NOMO-1 treated with DMSO at 0.1 percent for 48 hours (cell line): ENCODE measurements at regions not wholly inside any gene's neighbourhood (a gene's known extent, or its start where the extent isn't known, plus 50 kb on each side); places are given as distances from the start of the nearest gene placed in this dataset.

ENCODE experiments used
- DNase-seq: peaks from one replicate; lab custom pipeline; 2025; ENCODE audit not compliant: unreplicated experiment; lab: John Stamatoyannopoulos, UW

DNA sequence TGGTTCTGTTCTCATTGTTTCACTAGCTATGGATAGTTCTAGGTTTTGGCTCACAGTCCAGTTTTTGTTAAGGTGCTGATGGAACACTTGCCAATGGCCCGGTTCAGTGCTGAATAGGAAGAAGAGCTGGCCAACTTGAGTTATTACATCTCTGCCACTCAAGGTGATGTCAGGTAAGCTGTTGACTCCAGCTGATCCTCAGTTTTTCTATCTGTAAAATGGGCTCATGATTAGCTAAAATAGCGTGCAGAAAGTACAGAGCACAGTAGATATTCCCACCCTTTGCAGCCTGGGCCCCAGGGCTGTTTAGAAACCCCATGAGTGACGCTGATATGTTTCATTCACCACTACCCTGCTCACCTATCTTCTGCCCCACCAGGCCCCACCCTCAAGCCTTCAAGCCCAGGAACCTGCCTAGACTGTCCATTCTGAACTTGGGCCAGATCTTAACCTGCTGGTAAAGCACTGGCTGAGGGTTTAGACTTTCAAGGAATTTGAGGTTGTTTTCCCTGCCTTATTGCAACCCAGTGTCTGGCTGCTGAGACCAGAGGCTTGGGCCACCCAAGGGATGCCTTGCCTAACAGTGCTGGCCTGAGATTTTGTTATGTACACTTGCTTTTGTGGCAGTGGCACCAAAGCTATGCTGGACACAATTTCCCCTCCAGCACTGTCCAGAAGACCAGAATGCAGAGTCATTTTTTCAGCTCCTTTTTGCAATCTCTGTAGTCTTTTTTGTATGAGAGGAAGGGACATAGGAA lies 378.2 kb upstream of the ZMIZ1 start:
- DNase-seq: no peak

DNA sequence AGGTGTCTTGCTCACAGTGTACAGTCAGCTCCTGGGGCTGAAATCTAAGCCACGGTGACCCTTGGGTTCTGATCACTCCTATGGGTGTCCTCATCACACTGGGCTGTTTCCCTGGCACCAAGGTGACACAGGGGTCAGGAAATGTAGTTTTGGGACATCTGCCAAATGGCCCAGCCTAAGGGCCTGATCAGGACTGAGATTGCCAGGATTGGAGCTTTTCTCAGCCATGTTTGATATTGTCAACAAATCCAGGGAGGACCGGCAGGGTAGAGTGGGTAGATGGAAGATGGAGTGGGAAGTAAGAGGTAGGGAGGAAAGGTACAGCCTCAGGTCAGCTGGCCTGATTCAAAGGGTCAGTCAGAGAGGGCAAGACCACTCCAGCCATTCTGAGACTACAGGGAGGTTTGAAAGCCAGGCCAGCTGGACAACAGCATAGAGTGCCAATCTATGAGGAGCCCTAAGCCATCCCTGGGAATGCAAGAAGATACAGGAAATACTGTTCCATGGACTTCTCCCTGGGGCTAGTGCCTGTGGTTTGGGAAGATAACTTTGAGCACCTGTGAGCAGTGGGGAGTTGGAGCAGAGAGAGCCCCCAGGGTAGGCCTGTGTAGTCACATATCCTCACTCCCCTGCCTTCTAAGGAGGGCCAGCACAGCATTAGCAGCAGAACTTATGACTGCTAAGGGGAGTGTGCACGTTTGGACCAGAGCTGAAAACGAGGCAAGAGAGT lies 377.3 kb upstream of the ZMIZ1 start:
- DNase-seq: no peak

DNA sequence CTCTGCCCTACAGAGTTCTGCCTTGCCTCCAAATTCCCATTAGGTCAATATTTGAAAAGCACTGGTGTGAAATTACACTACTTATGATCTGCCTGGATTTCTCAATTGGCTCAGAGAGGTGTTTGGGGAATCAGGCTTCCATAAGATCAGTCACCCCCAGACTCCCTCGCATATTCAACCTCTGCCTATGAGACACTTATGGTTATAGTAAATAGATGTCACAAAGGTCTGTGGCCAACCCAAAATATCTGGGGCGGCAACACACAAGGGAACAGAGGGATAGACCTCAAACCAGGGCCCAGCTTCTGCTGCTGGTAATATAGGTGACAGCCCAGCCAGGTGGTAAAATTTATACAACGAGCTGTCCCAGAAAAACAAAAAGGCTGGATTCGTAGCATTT lies 376.7 kb upstream of the ZMIZ1 start:
- DNase-seq: no peak

DNA sequence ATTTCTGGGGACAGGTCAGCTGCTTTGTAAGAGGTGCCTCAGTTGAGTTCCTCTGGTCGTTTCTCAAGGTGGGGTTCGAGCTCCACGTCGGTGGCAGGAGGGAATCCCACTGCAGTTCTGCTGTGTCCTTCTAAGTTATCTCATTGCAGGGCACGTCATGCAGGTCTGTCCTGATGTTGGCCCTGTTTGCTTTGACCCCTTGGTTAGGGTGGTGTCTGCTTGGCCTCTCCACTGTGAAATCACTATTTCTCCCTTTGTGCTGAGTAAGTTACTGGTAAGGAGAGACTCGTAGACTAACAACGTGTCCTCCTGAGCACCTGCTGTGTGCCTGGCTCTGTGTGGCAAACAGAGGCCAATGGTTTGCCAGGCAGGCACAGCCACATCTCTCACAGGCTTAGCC lies 372.9 kb upstream of the ZMIZ1 start:
- DNase-seq: no peak

DNA sequence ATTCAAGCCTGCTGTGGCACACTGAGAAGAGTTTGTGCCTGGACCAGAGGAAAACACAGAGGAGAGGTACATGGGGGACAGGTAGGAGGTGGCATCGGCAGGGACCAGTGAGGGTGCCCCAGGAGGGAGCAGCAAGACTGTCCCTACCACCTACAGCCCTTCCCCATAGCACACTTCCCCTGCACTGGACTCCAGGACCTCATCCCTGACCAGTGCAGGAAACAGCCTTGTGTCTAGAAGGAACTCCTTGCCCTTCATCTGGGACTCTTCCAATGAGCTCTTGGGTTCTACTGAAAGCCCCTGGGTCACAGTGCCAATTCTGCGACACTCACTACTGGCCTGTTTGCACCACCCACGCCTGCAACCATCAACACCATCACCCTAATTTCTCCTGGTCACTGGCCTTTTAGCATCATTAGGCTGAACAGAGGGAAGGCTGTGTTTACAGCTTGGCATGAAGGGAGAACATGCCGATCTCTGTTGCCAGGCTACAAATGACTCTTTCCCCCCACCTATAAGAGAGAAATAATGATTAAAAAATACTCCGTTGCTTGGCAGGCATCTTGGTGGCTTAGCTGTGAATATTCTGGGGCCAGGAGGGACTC lies 371.9 kb upstream of the ZMIZ1 start:
- no peak for DNase-seq

DNA sequence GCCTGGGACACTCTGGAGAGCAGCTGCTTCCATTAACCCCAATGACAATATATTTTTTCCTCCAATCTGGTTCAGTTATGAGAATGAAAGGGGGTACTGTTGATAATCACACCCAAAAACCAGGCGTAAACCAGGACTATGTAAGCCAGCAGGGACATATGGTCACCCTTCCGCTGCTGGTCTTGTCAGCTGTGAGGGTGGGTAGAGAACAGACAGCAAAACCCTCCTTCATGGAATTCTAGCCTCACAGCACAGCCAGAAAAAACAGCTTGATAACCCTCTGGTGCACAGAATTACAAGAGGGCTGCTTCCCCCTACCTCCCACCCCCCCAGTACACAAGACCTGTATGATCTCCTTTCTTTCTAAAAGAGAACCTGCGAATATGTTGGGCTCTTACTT lies 368.8 kb upstream of the ZMIZ1 start:
- DNase-seq: no peak

DNA sequence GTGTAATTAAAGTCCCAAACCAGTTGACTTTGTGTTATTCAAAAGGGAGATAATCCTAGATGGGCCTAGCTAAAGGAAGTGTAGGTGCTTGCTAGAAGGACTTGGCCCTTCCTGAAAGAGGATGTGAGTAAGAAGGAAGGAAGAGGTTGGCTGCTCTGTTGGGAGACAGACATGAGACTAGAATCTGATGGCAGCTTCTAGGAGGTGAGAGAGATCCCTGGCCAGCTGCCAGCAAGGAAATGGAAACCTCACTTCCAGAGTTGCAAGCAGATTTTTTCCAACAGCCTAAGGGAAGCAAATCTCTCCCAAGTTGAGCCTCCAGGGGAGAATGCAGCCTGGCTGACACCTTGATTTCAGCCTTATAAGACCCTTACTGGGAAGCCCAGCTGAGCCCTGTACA lies 368.4 kb upstream of the ZMIZ1 start:
- peak; percentile 23 for DNase-seq

DNA sequence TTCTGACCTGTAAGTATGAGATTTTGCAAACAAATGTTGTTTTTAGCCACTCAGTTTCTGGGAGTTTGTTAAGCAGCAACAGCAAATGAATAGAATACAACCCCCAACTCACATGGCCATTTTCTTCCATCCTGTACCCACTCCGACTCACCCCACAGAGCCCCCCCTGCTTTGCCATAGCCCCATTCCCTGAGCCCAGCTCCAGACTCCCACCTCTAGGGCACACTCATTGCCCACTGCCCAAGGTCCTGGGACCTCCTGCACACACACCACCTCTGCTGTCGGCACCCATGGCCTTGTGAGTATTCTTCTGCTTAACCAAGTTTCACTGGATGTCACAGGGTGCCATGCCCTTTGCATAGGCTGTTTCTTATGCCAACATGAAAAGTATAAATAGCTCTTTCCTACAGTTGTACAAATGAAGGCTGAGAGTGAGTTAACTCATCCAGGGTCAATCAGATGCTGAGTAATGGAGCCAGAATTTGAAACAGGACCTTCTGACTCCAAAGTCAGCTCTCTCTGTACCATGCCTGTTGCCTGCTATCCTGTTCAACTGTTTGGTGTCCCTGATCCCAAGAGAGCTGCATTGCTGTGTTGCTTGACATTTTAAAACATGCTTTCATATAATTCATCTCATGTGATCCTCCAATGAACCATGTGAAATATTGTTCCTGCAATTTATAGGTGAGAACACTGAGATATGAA lies 367.8 kb upstream of the ZMIZ1 start:
- no peak for DNase-seq

DNA sequence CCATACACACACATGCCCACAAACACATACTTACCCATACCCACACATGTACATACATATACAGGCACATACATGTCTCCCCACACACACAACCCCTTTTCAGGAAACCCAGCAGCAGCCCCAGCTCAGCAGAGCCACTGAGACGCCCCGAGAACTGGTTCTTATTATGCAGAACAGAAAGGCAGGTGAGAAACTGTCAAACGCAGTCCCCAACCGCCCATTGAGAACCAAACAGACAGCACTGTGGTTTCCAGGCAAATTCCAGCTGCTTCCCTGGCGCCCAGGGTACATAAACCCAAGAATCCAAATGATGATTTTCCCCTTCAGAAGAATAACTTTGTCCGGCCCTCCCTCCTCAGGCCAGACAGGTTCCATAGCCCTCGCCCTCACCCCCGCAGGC lies 366.6 kb upstream of the ZMIZ1 start:
- no peak for DNase-seq

DNA sequence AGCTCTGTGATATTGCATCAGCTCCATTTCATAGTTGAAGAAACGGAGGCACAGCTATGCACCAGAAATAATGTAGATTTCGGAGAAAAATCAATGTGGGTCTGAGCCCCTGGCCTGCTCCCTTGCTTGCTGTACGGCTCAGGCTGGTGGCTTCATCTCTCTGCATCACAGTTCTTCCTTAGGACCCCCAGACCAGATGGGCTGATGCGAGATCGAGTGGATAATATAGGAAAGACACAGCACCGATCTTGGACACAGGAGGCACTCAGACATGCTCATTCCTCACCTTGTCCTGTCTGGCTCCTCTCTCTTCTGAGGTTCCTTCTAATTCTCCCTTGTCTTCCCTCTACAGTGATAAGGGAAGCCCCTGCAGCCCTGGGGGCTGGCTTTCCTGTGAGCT lies 365.9 kb upstream of the ZMIZ1 start:
- DNase-seq: no peak

DNA sequence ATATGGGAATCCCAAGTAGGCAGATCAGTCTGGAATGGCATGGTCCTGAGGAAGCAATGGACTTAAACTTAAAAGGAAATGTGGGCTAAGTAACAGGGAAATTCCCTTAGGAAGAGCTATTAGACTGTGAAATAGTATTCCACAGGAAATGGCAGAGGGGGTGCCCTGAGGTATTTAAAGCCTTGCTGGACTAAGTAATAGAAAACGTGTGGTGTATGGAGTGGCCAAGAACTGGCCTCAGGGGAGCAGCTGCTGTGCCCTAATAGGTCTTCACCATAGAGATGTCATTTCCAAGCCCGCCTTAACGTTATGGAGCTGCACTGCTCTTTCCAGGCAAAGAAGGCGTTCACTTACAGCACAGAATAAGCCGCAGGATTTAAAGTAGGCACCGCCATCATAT lies 365.2 kb upstream of the ZMIZ1 start:
- no peak for DNase-seq

DNA sequence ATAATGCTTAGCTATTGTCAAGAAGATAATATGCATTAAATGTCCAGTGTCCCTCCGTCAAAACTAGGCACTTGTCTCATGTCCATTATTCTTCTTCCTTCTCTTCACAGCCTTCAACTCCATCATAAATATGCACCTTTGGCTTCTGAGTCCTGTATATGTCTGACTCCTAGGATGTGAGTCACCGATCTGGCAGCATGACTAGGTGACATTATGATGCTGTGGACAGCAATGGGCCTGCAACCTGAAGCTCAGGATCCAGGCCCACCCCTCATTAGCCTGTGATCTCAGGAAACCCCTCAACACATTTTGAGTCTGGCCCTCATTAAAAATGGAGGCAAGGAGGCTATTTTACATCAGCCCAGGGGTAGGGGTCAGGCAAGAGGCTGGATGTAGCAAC lies 362.5 kb upstream of the ZMIZ1 start:
- DNase-seq: no peak

DNA sequence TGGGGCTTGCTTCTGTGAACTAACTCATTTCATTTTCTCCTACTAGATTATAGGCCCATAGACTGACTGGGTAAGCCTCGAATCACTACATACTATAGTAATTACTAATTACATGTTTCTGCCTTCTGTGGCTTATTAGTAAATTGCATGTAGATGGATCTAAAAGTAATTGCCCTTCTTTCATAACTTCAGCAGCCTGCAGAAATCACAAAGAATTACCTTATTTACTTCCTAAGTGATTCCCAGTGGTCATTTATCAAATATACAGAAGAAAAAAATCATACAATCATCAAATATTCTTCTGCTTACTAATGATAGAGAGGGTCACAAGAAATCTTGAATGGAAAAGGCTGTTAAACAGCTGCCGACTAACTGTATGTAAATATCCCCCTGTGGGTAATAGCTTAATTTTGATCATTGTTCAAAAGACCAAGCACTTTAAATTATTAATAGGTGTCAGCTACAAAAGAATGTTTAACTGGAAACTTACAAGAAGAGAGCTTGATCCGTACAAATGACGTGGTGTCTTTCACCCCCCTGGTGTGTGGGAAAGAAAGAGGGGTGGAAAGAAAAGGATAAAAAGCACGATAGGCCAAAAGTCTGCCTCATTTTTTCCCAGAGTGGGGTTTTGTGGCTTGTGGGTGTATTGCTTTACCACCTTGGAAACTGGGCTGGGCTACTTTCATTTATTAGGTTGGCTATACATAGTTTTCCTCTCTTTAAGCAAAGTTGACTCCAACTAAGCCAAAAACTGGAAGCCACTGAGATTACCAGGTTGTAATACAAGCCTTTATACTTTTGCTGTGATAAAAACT lies 361.8 kb upstream of the ZMIZ1 start:
- DNase-seq: no peak

DNA sequence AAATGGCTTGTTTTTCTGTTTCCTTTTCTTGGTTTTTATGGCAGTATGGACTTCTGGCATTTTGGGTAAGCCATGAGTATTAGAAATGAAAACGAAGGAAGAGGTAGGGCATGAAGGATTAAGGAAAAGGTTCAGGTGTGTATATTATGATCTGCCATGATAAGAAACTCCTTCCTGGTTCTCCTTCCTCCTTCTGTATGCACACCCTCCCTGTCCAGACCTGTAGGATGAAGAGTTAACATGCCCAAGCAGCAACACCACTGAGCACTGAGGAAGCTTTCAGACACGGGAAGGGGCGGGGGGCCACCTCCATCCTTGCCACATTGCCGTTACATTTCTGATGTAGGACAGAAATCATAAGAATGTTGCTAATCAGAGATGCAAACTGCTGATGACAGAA lies 361.0 kb upstream of the ZMIZ1 start:
- DNase-seq: no peak

DNA sequence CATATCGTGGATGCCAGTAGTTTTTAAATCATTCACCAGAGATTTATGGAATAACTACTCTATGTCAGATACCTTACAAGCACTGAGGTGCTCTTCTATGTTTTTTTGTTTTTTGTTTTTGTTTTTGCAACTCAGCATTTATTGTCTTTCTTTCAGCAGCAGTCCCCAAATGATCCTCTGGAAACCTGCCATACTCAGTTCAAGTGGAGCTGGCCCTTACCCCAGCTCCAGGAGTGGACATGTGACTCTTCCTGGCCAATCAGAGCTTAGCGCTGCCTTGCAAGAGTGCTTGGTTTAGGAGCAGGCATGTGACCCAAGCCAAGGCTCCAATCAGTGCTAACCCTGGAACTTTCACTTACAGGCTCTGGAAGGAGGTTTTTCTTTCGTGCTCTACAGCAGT lies 356.6 kb upstream of the ZMIZ1 start:
- DNase-seq: no peak

DNA sequence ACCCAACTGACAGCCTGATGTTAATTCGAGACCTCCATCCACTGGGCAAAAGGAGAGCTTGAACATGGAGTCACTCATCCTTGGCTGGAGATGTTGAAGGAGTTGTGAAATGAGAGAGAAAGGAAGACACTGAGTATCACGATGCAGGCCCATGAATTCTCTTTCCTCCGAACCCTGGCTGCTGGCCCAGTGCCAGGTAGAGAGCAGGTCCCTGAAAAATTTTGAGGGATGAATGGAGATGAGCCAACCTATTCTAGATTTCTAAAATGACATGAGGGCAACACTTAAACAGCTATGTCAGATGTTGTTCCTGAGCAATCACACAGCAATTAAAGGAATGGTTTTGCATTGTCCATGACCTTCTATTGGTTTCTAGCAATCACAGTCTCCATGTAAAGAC lies 355.1 kb upstream of the ZMIZ1 start:
- DNase-seq: no peak

DNA sequence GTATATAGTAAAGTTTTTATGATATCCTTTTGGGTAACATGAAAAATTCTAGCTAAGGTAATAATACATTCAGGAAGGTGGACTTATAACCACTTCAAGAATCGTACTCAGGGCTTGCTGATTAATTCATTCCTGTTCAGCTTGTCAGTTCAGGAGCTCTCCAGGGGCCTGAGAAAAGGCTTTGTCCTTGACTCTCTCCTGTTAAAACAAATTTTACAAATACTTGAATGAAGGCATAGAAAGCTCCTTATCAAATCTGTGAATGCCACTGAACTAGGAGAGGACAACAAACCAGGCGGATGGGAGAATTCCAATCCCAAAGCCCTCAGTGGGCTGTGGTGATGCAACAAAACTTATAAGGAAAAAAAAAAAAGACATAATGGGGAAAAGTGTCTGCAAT lies 354.5 kb upstream of the ZMIZ1 start:
- DNase-seq: no peak

DNA sequence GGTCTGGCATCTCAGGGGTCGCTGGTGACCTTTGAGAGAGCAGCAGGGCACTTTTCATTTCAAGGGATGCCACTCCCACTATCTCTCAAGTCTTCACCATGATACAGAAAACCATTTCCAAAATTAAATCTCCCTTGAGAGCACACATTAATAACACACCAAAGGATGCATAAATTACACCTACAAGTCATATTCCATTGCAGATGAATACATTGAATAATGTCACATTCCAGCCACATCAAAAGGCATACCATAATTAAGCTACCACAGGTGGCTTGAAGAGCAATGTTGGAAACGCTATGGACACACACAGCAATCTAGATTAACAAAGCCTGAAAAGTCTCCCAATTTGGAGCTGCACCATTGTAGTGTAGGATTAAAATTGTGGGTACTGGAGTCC lies 353.3 kb upstream of the ZMIZ1 start:
- no peak for DNase-seq

DNA sequence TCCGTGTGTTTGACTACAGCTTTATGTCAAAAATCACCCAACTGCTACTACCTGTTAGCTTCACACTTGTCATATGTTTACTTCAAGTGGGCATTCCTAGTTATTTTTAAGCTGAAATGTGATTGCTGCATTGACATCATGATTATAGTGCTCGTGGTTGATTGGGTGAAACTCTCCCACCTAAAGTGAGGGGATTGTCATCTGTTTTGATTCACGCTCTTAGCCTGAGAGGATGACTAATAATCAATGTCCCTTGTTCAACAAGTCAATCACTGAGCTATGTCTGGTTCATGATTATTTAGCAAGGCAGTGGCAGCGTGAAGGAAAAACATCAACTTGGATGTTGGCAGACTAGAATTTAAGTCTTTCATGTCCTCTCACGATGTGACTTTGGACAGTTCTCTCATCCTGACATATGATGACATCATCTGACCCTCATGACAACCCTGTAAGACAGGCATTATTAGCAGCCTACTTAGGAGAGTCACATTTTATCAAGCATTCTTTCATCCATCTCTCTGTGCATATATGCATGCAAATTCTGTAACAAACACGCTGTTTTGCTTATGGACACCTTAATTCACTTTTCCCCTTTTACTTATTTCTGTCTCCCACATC lies 352.6 kb upstream of the ZMIZ1 start:
- DNase-seq: no peak

DNA sequence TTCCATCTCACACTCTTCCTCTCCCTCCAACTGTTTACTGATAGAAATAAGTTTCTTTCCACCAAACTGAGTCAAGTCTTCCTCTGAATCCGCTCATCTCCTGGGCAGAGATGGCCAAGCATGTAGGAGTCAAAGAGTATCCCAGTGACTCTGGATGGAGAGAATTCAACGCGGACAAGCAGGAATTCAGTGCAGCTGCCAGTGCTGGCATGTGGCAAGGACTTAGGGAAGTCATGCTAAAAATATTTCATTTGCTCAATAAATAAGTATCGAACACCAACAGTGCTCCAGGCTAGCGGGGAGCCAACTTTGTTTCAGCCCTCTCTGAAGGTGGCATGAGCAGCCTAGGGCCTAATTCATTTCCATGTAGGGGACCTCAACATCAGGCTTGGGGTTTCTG lies 351.6 kb upstream of the ZMIZ1 start:
- DNase-seq: no peak
